K562 (cell line): ENCODE measurements at regions not wholly inside any gene's neighbourhood (a gene's known extent, or its start where the extent isn't known, plus 50 kb on each side); places are given as distances from the start of the nearest gene placed in this dataset.

Experiments used
- CBFB ChIP-seq: sonication (generic); formaldehyde crosslinking; IDR thresholded peaks from 2 replicates; pipeline ENCODE4 v1.4.0; 2020; ENCODE audit warnings: mild to moderate bottlenecking, missing genetic modification reagents
- CEBPB ChIP-seq: fragments of 450-650 bp; IDR thresholded peaks from 2 replicates; pipeline ENCODE4 v1.6.1; 2016; ENCODE audit warnings: missing genetic modification characterization, missing compliant biosample characterization
- CREB1 ChIP-seq, 2 experiments: sonication (generic) in 1 of 2; formaldehyde crosslinking in 1 of 2; IDR thresholded peaks; 2 replicates each; pipeline versions ENCODE4 v1.6.1 to v1.8.0; 2012 to 2022; ENCODE audit warnings: inconsistent platforms in 1 of 2, mild to moderate bottlenecking in 1 of 2, missing genetic modification reagents in 1 of 2, moderate library complexity in 1 of 2
- EP300 ChIP-seq: IDR thresholded peaks from 2 replicates; pipeline ENCODE4 v1.6.1; 2012; ENCODE audit warnings: low read length, improper control_type of control experiment
- EZH2 ChIP-seq: IDR thresholded peaks from 2 replicates; pipeline ENCODE4 v1.6.1; 2012; ENCODE audit warnings: low read depth, mild to moderate bottlenecking, inconsistent platforms, low read length, borderline replicate concordance
- HINFP ChIP-seq: fragments of 450-650 bp; conservative IDR thresholded peaks from 2 replicates; pipeline ENCODE4 v1.6.1; 2016; ENCODE audit warnings: missing genetic modification characterization, low read depth, mild to moderate bottlenecking, control low read depth, missing compliant biosample characterization
- HNRNPUL1 ChIP-seq: fragments of 200-400 bp; formaldehyde crosslinking; IDR thresholded peaks from 2 replicates; pipeline ENCODE4 v1.6.1; 2017; ENCODE audit warnings: low read length
- KLF6 ChIP-seq: fragments of 250-450 bp; sonication (Bioruptor Pico); IDR thresholded peaks from 2 replicates; pipeline ENCODE4 v1.4.0; 2020; ENCODE audit warnings: mild to moderate bottlenecking, moderate library complexity, borderline replicate concordance
- MTA3 ChIP-seq: fragments of 450-650 bp; formaldehyde crosslinking; IDR thresholded peaks from 2 replicates; pipeline ENCODE4 v1.6.1; 2017; ENCODE audit warnings: mild to moderate bottlenecking, borderline replicate concordance
- POLR2AphosphoS5 ChIP-seq: IDR thresholded peaks from 2 replicates; pipeline ENCODE4 v1.6.1; 2011; ENCODE audit warnings: mild to moderate bottlenecking, low read depth, low read length, moderate library complexity; ENCODE audit not compliant: control insufficient read depth, insufficient read depth
- POLR3G ChIP-seq: IDR thresholded peaks from 2 replicates; pipeline ENCODE4 v1.6.1; 2011; ENCODE audit not compliant: insufficient read length, insufficient replicate concordance; ENCODE audit errors: extremely low read depth
- USF2 ChIP-seq: sonication (generic); formaldehyde crosslinking; IDR thresholded peaks from 2 replicates; pipeline ENCODE4 v1.5.0; 2020; ENCODE audit warnings: missing genetic modification reagents
- ZBTB1 ChIP-seq: sonication (generic); formaldehyde crosslinking; IDR thresholded peaks from 2 replicates; pipeline ENCODE4 v1.8.1; 2023; ENCODE audit warnings: missing genetic modification reagents, low read depth, mild to moderate bottlenecking, borderline replicate concordance

- no peak for TF ChIP-seq CBFB
- TF ChIP-seq HNRNPUL1: no peak
- no peak for TF ChIP-seq HINFP (tag)
- no peak for TF ChIP-seq MTA3
- TF ChIP-seq CEBPB (tag): no peak
- TF ChIP-seq POLR2AphosphoS5: no peak
- no peak for TF ChIP-seq KLF6 (CRISPR knock-in tag)
- TF ChIP-seq ZBTB1 (CRISPR knock-in tag): no peak
- no peak for TF ChIP-seq EP300
- TF ChIP-seq POLR3G: no peak
- TF ChIP-seq CREB1 (IDR thresholded peaks at IDR 0.05): no peak
- no peak for TF ChIP-seq CREB1 (CRISPR knock-in tag; IDR thresholded peaks at IDR 0.05)
- no peak for TF ChIP-seq EZH2
- TF ChIP-seq USF2 (CRISPR knock-in tag): no peak
Observed at GRCh38 chr5:176727983-176728675, 80.8 kb downstream of the TSPAN17 start.
